ENCODE measurements at regions not wholly inside any gene's neighbourhood (a gene's known extent, or its start where the extent isn't known, plus 50 kb on each side); places are given as distances from the start of the nearest gene placed in this dataset.

DNA sequence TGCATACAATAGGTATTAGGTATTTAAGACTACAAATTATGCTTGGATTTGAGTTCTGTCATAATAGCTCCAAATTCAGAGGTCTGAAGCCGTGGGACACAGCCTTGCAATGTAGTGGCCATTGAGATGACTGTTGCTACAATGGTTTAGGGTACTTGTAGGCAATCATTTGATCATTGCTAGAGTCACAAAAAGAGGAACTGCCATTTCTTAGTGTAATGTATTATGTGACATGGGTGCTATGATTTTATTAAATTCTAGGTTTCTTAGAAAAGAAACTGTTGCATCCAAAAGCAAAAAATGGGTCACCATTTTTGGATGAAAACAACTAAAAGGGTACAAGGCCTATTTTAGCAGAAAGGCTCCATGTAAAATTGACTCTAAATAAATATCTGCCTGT lies 129.9 kb upstream of the ZNF644 start:
- no peak for DNase-seq (ENCODE audit: low read depth, low spot score)

DNA sequence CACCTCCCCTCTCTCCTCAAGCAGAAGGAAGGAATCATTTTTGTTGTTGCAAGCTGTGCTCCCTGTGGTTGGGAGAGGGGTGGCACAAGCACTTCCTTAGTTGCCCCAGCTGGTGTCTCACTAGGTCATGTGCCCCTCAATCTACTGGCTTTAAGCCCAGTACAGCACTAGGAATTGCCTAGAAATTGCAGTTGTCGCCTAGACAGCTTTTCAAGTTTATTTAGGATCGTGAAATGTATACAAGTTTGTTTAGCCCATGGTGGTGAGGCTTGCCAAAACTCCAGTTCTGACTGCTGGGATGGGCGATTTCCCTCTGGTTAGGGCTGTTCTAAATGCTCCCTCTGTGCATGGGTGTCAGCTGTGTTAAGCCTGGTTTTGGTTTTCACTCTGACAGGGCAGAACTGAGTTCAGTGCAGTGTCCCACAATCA lies 126.8 kb upstream of the ZNF644 start:
- no peak for DNase-seq (ENCODE audit: low read depth, low spot score)

DNA sequence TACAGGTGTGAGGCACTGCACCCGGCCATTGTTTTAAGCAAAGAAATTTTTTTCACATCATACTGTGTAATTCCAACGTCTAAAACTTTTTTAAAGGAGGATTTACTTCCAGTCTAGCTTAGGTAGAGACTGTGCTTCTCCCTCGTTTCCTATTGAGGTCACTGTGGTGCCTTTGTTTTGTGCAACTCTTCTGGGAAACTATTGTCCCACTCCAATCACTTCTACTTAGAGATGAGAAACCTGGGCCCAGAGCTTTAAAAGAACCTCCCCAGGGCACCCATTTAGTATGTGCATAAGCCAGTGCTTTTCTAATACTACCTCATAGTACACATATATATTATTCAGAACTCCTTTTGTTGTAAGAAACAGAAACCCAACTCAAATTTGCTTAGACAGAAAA lies 120.0 kb upstream of the ZNF644 start:
- DNase-seq (ENCODE audit: low read depth, low spot score), result no peak

DNA sequence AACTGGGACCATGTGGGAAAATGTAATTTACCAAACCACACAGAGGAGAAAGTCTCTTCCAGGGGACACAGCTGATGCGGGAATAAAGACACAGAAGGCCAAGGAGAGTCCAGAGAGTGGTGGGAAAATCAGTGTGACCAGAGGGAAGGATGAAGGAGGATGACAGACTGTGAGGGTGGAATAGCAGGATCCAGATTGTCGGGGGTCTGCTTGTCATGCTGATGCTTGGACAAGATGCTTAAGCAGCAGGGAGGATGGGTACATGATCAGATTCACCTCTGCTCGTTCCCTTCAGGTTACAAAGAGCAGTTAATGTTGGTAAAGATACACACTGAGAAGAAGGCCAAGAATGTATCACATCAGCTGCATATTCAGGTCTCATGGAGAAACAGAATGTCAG lies 117.1 kb upstream of the ZNF644 start:
- no peak for DNase-seq (ENCODE audit: low read depth, low spot score)

DNA sequence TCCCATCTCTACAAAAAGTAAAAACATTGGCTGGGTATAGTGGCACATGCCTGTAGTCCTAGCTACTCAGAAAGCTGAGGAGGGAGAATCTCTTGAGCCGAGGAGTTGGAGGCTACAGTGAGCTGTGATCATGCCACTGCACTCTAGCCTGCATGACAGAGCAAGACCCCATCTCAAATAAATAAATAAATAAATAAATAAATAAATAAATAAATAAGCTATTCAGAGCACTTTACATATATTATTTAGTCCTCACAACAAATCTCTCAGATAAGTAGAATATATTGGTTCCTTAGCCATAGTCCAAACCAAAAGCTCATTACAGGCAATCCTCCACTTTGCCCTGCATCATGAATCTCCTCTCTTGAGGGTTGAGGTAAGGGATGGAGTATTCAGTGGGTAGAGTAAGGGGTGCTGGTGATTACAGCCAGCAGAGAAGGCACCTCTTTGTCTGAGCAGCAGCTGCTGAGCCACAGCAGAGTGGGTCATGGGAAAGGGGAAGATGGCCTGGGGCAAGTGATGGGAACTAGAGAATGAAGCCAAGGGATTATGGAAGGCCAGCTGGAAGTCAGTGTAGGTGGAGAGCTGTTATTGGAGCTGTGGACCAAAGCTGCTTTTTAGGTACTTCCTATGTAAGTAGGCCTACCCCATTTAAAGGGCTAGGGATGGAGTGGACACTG lies 115.5 kb upstream of the ZNF644 start:
- DNase-seq (ENCODE audit: low read depth, low spot score), result no peak

DNA sequence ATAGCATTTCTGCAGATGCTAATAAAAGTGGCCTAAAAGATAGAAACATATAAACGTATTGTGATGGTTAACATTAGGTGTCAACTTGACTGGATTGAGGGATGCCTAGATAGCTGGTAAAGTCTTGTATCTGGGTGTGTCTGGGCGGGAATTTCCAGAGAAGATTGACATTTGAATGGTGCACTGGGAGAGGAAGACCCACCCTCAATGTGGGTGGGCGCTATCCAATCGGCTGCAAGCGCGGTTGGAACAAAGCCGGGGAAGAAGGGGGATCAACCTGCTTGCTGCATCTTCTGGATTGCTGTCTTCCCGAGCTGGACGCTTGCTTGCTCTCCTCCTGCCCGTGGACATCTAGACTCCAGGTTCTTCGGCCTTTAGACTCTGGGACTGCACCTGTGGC lies 114.0 kb upstream of the ZNF644 start:
- no peak for DNase-seq (ENCODE audit: low read depth, low spot score)

DNA sequence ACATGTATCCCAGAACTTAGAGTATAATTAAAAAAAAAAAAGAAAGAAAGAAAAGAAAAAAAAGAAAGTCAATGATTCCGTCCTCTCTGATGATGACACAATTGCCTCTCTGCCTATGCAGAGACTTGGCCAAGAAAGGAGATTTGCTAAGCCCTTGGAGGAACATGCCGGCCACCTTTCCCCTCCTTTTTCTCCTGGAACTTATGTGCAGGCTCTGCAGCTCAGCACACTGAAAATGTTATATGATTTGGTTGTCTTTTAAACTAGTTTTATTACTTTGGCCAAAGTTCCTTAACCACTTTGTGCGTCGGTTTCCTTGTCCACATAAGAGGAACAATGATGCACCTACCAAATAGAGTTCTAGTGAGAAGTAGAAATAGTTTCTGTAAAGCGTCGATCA lies 111.4 kb upstream of the ZNF644 start:
- DNase-seq (ENCODE audit: low read depth, low spot score), result no peak

DNA sequence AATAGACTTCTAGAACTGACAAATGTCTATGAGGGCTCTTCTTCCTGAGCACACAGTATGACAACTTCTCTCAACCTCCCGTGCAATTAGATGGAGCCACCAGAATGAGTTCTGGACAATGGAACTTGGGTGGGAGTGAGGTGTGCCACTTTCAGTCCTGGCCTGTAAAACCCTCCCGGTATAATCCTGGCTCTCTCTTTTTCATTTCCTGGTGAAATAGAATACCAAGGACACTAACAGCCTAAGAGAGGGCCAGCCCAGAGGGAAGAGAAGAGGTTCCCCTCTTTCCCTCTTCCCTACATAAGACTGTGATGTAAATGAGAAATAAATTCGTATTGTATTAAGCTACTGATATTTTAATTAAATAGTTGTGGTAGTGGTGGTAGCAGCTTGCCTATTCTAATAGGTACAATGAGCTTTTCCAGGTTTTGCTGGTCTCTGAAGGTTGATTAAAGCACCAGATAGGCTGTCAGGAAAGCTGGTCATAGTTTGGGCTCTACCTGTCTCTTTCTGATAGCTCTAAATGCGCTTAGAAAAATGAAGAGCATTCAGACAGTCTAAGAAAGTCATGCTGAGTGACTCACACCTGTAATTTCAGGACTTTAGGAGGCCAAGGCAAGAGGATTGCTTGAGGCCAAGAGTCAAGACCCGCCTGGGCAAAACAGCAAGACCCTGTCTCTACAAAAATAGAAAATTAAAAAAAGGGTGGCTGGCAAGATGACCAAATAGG lies 108.6 kb upstream of the ZNF644 start:
- DNase-seq (ENCODE audit: low read depth, low spot score), result no peak

- DNase-seq (ENCODE audit: low read depth, low spot score), result no peak
Measured at GRCh38 chr1:91129458-91129857, 107.6 kb upstream of the ZNF644 start.

DNA sequence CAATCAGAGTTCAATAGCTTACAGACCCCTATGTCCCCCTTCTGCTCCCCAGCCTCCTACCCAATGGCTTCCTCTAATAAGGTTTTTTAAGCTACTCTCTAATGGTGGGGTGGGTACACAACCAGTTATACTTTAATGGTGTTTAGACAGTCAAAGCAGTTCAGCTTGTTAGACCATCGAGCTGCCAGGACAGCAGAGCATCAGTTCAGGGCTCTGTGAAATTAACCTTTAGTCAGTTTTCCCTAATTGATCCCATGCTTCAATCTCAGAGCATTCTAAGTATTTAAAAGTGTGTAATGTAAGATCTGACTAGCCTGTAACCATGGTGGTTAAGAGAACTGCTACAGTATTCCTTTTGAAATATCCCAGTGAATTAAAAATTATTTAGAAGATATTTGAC lies 107.2 kb upstream of the ZNF644 start:
- no peak for DNase-seq (ENCODE audit: low read depth, low spot score)

- no peak for DNase-seq (ENCODE audit: low read depth, low spot score)
Measured at GRCh38 chr1:91124989-91125417, 103.2 kb upstream of the ZNF644 start.

DNA sequence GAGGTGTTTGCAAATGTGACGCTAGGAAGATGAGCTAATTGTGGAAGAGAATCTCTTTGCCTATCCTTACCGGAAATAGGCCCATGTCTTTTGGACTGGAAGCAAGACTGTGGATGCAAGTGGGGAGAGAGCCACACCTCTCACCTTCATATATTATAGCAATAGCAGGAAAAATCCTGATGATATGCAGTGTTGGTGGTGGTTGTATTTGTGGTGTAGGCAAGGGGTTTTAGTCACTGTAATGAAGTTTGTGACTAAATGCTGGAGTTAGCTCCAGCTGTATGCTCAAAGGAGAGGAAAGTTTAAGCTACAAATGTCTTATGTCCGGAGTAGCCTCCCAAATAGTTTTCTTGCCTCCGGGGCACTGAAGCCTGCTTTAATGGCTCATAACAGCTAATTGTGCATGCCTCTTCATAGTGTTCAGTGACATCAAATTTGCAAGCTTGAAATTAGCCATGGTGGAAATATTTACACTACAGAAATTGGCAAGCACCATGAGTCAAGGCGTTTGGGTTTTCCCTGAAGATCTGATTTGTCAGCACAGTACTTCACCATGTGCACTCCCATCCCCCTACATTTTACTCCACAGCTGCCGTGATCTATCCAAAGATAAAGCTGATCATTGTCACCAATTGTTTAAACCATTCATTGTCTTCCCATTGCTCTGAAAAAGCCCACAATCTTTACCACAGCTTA lies 102.6 kb upstream of the ZNF644 start:
- no peak for DNase-seq (ENCODE audit: low read depth, low spot score)

- no peak for DNase-seq (ENCODE audit: low read depth, low spot score)
Measured at GRCh38 chr1:91123773-91124172, 101.9 kb upstream of the ZNF644 start.

DNA sequence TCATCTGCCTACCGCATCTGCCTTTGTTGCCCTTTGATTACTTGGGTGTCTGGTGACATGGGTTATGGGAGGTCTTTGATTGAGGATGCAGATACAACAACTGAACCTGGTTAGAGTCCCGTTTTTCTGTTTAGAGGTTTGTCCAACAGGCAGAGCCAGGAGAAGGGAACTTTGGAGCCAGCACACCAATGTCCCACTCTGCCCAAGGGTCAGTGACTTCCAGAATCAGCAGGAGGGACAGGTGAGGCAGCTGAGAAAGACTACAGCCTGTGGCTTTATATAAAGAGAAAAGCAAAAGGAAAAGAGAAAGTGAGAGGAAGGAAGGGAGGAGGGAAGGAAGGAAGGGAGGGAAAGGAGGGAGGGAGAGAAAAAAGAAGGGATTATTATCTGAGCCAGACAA lies 101.5 kb upstream of the ZNF644 start:
- DNase-seq (ENCODE audit: low read depth, low spot score), result no peak

- DNase-seq (ENCODE audit: low read depth, low spot score), result no peak
Measured at GRCh38 chr1:91122106-91122717, 100.4 kb upstream of the ZNF644 start.

DNA sequence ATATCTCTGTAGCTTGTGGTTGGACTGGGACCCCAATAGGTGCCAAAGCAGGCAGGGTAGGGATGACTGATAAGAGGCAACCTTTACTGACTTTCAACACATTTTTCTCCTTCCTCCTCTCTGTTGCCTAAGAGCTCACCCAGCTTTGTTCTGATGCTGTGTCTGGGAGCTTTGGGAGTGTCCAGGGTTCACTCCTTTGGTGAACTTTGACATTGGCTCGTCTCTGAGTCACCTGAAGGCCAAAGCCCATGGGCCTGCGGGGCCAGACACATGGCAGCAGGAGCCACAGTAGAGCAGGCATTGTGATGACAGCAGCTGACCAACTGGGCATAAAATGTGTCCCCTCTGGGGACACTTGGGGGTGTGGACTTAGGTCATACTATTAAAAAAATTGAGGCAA lies 99.5 kb upstream of the ZNF644 start:
- no peak for DNase-seq (ENCODE audit: low read depth, low spot score)

- no peak for DNase-seq (ENCODE audit: low read depth, low spot score)
Measured at GRCh38 chr1:91120936-91121335, 99.1 kb upstream of the ZNF644 start.

DNA sequence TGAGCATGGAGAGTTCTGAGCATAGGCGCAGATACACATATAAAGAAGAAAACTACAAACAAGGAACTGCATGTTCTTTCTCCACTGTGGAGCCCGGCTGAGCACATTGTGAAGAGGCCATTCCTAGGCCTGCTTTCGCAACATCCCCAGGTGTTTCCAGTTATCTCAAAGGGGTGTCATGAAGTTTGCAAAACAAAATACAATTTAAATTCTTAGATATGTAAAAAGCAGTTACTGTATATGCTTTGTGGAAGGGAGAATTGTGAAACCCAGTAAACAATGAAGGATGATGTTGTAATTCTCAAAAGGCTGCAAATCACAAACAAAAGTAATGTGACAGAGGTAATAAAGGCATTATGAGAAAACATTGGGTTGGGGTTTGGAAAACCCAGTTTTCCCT lies 98.6 kb upstream of the ZNF644 start:
- DNase-seq (ENCODE audit: low read depth, low spot score), result no peak

DNA sequence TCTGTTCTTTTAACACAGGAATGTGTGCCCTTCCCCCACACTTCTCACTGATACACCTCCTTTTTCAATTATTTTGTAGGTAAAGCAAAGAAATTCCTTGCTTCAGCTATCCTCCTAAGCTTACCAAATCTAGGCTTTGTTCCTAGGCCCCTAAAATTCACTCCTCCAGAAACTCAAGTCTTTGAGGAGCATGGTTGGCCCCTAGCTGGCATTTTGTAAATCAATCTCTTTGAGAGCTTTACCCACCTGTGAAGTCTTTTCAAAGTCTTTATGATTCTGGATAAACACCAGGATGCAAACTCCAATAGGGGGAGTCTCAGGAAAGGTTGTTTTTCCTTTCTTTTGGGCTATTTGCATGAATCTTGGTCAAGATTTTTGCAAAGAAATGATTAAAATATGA lies 82.9 kb upstream of the ZNF644 start:
- DNase-seq (ENCODE audit: low read depth, low spot score), result no peak

DNA sequence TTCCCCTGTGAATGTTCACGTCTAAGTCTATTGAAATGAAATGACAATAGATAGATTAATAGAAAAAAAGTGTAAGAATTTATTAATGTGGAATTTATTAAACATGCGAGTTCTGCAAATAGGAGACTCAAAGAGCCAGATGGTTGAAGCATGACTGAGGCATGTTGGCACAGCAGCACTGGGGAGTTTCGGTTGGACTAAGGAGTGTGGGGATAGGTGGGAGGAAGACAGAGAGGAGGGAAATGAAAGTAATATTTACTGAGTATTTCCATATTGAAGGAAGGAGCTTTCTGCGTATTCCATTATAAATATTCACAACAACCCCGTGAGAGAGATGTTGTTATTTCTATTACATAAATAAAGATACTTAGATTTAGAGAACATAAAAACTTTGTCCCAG lies 79.5 kb upstream of the ZNF644 start:
- no peak for DNase-seq (ENCODE audit: low read depth, low spot score)

DNA sequence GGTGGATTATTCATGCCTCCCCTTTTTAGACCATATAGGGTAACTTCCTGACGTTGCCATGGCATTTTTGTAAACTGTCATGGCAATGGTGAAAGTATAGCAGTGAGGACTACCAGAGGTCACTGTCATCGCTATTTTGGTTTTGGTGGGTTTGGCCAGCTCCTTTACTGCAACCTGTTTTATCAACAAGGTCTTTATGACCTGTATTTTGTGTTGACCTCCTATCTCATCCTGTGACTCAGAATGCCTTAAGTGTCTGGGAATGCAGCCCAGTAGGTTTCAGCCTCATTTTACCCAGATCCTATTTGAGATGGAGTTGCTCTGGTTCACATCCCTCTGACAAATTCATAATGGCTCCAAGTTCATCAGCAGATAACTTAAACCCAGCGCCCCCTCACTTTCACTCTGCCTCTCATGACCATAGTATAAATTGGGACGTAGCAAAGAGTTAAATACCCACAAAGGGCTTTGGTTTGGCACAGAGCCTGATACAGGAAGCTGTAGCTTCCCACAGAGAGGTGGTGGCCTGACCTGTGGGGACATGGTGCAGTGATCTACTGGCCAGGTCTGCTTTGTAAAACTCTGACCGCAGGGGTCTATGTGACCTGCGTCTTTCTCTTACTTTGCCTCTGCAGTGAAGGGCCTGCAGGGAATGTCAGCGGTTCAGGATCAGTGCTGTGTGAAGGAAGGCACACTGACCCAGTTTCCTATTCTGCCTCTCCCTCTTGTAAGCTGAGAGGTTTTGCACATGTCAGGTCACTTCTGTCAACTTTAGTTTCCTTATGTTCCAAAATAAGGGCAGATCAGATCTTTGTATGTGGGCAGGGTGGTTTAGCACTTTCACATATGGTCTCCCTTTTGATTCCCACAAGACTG lies 78.1 kb upstream of the ZNF644 start:
- no peak for DNase-seq (ENCODE audit: low read depth, low spot score)
